Immature natural killer cell (primary cell): ENCODE measurements at regions not wholly inside any gene's neighbourhood (a gene's known extent, or its start where the extent isn't known, plus 50 kb on each side); places are given as distances from the start of the nearest gene placed in this dataset.
A peak's percentile ranks its signal among the peaks of the same experiment; 100 is the strongest.
"Not testable (repeated sequence)": the region's sequence is repeated elsewhere in the genome, so short reads cannot be mapped to it uniquely, and the experiment has no call there.

ENCODE experiments used
- DNase-seq, 3 donors: peaks; one replicate each; pipeline ENCODE4 v3.0.0; 2022; ENCODE audit warnings: mixed read lengths in 1 of 3
- H3K27ac Mint-ChIP-seq, 6 donors: one replicate each; pipeline ENCODE4 v1.8.0; 2020; ENCODE audit warnings: mixed read lengths in 6 of 6, mild to moderate bottlenecking in 5 of 6, inconsistent platforms in 4 of 6, moderate library complexity in 3 of 6
- H3K27me3 Mint-ChIP-seq, 3 donors: one replicate each; pipeline ENCODE4 v1.8.0; 2020 to 2021; ENCODE audit warnings: low read depth in 3 of 3, mild to moderate bottlenecking in 3 of 3, mixed read lengths in 3 of 3, moderate library complexity in 3 of 3, inconsistent platforms in 1 of 3
- H3K36me3 Mint-ChIP-seq, 3 donors: one replicate each; pipeline ENCODE4 v1.8.0; 2020; ENCODE audit warnings: mixed read lengths in 3 of 3, inconsistent platforms in 2 of 3, mild to moderate bottlenecking in 2 of 3
- H3K4me1 Mint-ChIP-seq, 2 donors: one replicate each; pipeline ENCODE4 v1.8.0; 2020; ENCODE audit warnings: inconsistent platforms in 2 of 2, mild to moderate bottlenecking in 2 of 2, mixed read lengths in 2 of 2, moderate library complexity in 1 of 2
- H3K4me3 Mint-ChIP-seq, 5 donors: one replicate each; pipeline ENCODE4 v1.8.0; 2020; ENCODE audit warnings: mild to moderate bottlenecking in 5 of 5, mixed read lengths in 5 of 5, inconsistent platforms in 3 of 5, moderate library complexity in 3 of 5
- H3K9me3 Mint-ChIP-seq, 6 donors: one replicate each; pipeline ENCODE4 v1.8.0; 2020; ENCODE audit warnings: mild to moderate bottlenecking in 6 of 6, mixed read lengths in 6 of 6, inconsistent platforms in 4 of 6, moderate library complexity in 3 of 6

GRCh38 chr5:91315701-91316100 lies 67.4 kb downstream of the ARRDC3 start:
- Mint-ChIP-seq H3K9me3 (no peaks in the 10 kb centered on the region), H3K4me3 (no peak overlapping the region), H3K4me1 (peaks cover 44 to 47% of the 10 kb centered on the region in 2 donors), H3K27me3 (peaks cover 10 to 12% (median 10%) of the 10 kb centered on the region in 3 donors), H3K27ac (peak overlapping the region in 3 of 6 donors; percentile 49 to 98 (median 90)), H3K36me3 (no peaks in the 10 kb centered on the region)
- DNase-seq, result no peak

GRCh38 chr5:91313757-91314673 lies 69.1 kb downstream of the ARRDC3 start:
- Mint-ChIP-seq H3K9me3 (no peaks in the 10 kb centered on the region), H3K27ac (peak overlapping the region; percentile 62 to 98 (median 87)), H3K4me3 (peak overlapping the region in 4 of 5 donors; percentile 21 to 49 (median 35)), H3K27me3 (peaks cover 7 to 12% (median 9%) of the 10 kb centered on the region in 3 donors), H3K36me3 (no peaks in the 10 kb centered on the region), H3K4me1 (peaks cover 51 to 56% of the 10 kb centered on the region in 2 donors)
- DNase-seq, result peak; percentile 78 to 87 (median 79)

DNA sequence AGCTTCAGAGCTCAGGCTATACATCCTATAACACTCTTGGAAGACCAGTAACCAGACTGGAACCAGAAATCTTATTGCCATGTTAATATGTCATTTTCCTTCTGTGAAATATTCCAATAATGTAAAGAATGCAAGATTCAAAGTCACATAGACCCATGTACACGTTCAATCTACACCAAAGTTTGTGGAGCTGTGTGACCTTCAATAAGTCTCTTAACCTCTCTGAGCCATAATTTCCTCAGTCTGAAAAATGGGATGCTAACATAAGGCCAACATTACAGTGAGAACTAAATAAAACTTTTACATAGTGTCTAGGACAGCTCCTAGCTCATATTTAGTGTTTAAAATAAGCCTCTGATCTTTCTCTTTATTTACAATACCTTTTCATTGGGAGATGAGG lies 70.4 kb downstream of the ARRDC3 start:
- no peak for DNase-seq
- H3K9me3 Mint-ChIP-seq, result no peaks in the 10 kb centered on the region
- peak overlapping the region; percentile 84 to 98 (median 95) for H3K27ac Mint-ChIP-seq
- H3K4me1 Mint-ChIP-seq, result peaks cover 51 to 56% of the 10 kb centered on the region in 2 donors
- peaks cover 7 to 12% (median 9%) of the 10 kb centered on the region in 3 donors for H3K27me3 Mint-ChIP-seq
- no peaks in the 10 kb centered on the region for H3K36me3 Mint-ChIP-seq
- H3K4me3 Mint-ChIP-seq, result peak overlapping the region in 4 of 5 donors; percentile 11 to 80 (median 77)

DNA sequence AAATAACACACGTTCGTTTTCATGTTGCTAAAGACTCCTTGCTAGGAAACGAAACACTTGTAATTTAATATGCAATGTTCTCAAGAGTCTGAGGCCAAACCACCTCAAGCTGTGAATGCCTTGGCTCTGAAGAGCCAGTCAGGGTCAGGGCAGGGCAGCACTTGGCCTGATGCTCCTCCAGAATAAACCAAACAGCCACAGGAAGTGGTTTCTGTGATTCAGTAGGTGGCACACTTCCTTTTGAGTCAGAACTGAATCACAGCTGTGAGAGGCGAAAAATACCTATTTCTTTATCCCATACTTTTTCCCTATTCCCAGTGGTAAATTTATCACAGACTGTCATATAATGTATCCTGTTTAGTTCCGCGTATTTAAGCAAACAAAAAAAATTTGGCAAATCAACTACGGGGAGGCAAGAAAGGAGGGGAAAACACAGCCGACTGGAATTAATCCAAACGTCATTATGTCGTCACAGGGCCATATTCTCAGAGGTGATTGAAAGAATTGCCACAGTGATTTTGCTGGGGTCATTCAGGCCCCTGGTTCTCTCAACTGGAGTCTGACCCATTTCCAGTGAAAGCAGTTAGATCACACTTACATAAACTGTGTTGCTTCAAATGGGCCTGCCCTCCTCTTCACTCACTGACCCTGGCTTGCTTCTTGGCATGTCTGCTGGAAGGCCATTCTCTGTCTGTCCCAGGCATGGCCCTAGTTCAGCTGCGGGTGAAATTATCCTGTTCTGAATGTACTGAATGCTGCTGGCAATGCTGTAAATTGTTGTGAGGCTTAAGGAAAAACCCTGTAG lies 71.2 kb downstream of the ARRDC3 start:
- H3K4me1 Mint-ChIP-seq, result peaks cover 51 to 56% of the 10 kb centered on the region in 2 donors
- H3K9me3 Mint-ChIP-seq, result no peaks in the 10 kb centered on the region
- H3K27ac Mint-ChIP-seq, result peak overlapping the region; percentile 84 to 98 (median 95)
- no peaks in the 10 kb centered on the region for H3K36me3 Mint-ChIP-seq
- peak overlapping the region; percentile 74 to 80 (median 78) for H3K4me3 Mint-ChIP-seq
- peaks cover 7 to 9% (median 9%) of the 10 kb centered on the region in 3 donors for H3K27me3 Mint-ChIP-seq
- peak; percentile 82 to 88 (median 83) for DNase-seq

- H3K4me3 Mint-ChIP-seq, result peak overlapping the region; percentile 74 to 80 (median 78)
- H3K36me3 Mint-ChIP-seq, result no peaks in the 10 kb centered on the region
- DNase-seq, result no peak
- H3K9me3 Mint-ChIP-seq, result no peaks in the 10 kb centered on the region
- peaks cover 51 to 56% of the 10 kb centered on the region in 2 donors for H3K4me1 Mint-ChIP-seq
- peaks cover 7 to 9% (median 9%) of the 10 kb centered on the region in 3 donors for H3K27me3 Mint-ChIP-seq
- H3K27ac Mint-ChIP-seq, result peak overlapping the region; percentile 84 to 98 (median 95)
Measured at GRCh38 chr5:91311168-91311696, 71.9 kb downstream of the ARRDC3 start.

GRCh38 chr5:91308157-91308556 lies 75.0 kb downstream of the ARRDC3 start:
- not testable (repeated sequence) for H3K36me3 Mint-ChIP-seq, DNase-seq, H3K4me3 Mint-ChIP-seq, H3K27me3 Mint-ChIP-seq, H3K9me3 Mint-ChIP-seq
- Mint-ChIP-seq H3K27ac (peak overlapping the region in 1 of 6 donors; percentile 83), H3K4me1 (peaks cover 32 to 34% of the 10 kb centered on the region in 2 donors)

DNA sequence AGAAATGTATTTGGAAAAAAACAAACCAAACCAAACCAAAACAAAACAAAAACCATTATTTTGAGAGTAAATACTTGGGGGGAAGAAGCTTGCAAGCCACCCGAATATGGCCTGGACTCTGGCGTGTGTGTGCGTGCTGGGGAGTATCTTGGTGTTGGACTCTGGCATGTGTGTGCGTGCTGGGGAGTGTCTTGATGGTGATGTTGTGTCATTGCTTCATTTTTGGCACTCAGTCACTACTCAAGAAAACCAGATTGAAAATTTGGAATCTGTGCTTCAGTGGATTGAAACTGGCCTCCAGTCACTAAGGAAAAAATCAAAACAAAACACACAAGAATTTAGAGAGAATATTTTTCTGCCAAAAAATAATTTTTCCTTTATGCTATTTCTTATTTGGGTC lies 76.1 kb downstream of the ARRDC3 start:
- H3K36me3 Mint-ChIP-seq, result no peaks in the 10 kb centered on the region
- peaks cover 5 to 11% (median 7%) of the 10 kb centered on the region in 3 donors for H3K27me3 Mint-ChIP-seq
- no peak overlapping the region for H3K4me3 Mint-ChIP-seq
- H3K9me3 Mint-ChIP-seq, result no peaks in the 10 kb centered on the region
- H3K27ac Mint-ChIP-seq, result no peak overlapping the region
- DNase-seq, result no peak
- H3K4me1 Mint-ChIP-seq, result peaks cover 21 to 23% of the 10 kb centered on the region in 2 donors

GRCh38 chr5:91306497-91306896 lies 76.6 kb downstream of the ARRDC3 start:
- peaks cover 0 to 6% (median 2%) of the 10 kb centered on the region in 3 donors for H3K27me3 Mint-ChIP-seq
- no peaks in the 10 kb centered on the region for H3K36me3 Mint-ChIP-seq
- no peaks in the 10 kb centered on the region for H3K9me3 Mint-ChIP-seq
- no peak overlapping the region for H3K27ac Mint-ChIP-seq
- H3K4me1 Mint-ChIP-seq, result peaks cover 16 to 17% of the 10 kb centered on the region in 2 donors
- no peak for DNase-seq
- no peak overlapping the region for H3K4me3 Mint-ChIP-seq

DNA sequence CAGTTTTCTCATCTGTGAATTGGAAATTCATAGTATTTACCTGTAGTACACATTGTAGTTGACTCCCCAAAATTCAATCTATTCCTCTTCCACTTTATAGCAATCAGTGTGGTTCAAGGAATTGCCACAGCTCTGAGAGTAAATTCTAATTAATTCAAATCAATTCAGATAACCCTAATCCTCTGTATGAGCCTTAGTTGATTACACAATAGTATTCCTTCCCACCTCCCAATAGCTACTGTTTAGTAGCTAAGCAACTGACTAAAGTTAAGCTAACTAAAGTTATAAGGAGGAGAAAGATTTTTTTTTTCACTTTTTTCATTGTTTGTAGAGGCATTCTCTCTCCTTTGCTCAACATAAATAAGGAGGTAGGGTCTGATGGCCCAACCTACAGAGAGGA lies 77.5 kb downstream of the ARRDC3 start:
- H3K36me3 Mint-ChIP-seq, result no peaks in the 10 kb centered on the region
- no peaks in the 10 kb centered on the region for H3K9me3 Mint-ChIP-seq
- H3K4me1 Mint-ChIP-seq, result peaks cover 7 to 8% of the 10 kb centered on the region in 2 donors
- peaks cover 0 to 3% (median 0%) of the 10 kb centered on the region in 3 donors for H3K27me3 Mint-ChIP-seq
- no peak overlapping the region for H3K4me3 Mint-ChIP-seq
- no peak for DNase-seq
- H3K27ac Mint-ChIP-seq, result no peak overlapping the region

GRCh38 chr5:91304015-91304414 lies 79.1 kb downstream of the ARRDC3 start:
- H3K27me3 Mint-ChIP-seq, H3K4me1 Mint-ChIP-seq, H3K4me3 Mint-ChIP-seq, H3K27ac Mint-ChIP-seq, DNase-seq, H3K36me3 Mint-ChIP-seq, H3K9me3 Mint-ChIP-seq: not testable (repeated sequence)

DNA sequence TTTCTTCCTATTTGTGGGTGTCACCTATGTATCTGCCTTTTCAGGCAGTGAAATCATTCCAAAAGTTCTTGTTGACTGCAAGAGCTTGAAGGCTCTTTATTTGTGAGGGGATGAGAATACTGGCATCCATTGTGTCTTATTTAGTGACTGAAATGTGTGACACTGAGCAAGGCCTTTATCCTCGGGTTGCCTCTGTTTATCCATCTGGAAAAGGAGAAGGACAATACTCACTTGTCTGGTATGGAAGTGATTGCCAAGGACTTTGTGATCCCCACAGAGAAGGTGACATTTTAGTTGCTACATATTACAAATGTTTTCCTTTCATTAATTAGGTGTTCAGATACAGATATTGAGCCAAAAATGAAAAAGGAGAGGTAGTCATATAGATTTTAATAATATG lies 80.2 kb downstream of the ARRDC3 start:
- no peaks in the 10 kb centered on the region for H3K9me3 Mint-ChIP-seq
- no peaks in the 10 kb centered on the region for H3K36me3 Mint-ChIP-seq
- DNase-seq, result no peak
- H3K4me3 Mint-ChIP-seq, result no peak overlapping the region
- peaks cover 0 to 5% (median 2%) of the 10 kb centered on the region in 3 donors for H3K27me3 Mint-ChIP-seq
- no peak overlapping the region for H3K27ac Mint-ChIP-seq
- no peaks in the 10 kb centered on the region for H3K4me1 Mint-ChIP-seq

DNA sequence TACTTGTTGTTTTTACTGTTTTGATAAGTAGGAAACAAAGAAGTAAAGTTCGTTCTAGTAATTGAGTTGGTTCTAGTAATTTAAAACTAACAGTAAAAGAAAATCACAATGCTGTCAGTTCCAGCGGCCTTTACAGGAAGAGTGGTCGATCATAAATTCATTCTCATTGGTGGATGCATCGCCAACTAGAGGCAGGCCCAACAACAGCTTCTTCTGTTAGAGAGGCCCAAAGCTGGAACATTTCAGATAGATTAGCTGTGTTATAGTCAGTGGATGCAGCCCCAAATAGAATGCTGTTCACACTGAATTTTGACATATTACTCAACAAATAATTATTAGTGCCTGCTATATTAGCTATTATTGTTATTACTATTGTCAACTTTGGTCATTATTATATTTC lies 80.8 kb downstream of the ARRDC3 start:
- Mint-ChIP-seq H3K4me1 (no peaks in the 10 kb centered on the region), H3K36me3 (no peaks in the 10 kb centered on the region), H3K9me3 (no peaks in the 10 kb centered on the region), H3K27me3 (peaks cover 0 to 5% (median 2%) of the 10 kb centered on the region in 3 donors), H3K27ac (no peak overlapping the region), H3K4me3 (no peak overlapping the region)
- DNase-seq, result no peak

GRCh38 chr5:91301106-91301846 lies 81.8 kb downstream of the ARRDC3 start:
- no peak for DNase-seq
- H3K27me3 Mint-ChIP-seq, result peaks cover 0 to 5% (median 2%) of the 10 kb centered on the region in 3 donors
- no peaks in the 10 kb centered on the region for H3K4me1 Mint-ChIP-seq
- no peaks in the 10 kb centered on the region for H3K36me3 Mint-ChIP-seq
- H3K9me3 Mint-ChIP-seq, result no peaks in the 10 kb centered on the region
- H3K27ac Mint-ChIP-seq, result no peak overlapping the region
- H3K4me3 Mint-ChIP-seq, result no peak overlapping the region
